ENCODE measurements at regions not wholly inside any gene's neighbourhood (a gene's known extent, or its start where the extent isn't known, plus 50 kb on each side); places are given as distances from the start of the nearest gene placed in this dataset.
"Not testable (repeated sequence)": the region's sequence is repeated elsewhere in the genome, so short reads cannot be mapped to it uniquely, and the experiment has no call there.

GRCh38 chr1:172938681-172939080, 112.1 kb downstream of the TNFSF18 start:
- Mint-ChIP-seq H3K36me3 (ENCODE audit: low read depth) (no peaks in the 10 kb centered on the region), H3K9me3 (no peaks in the 10 kb centered on the region), H3K4me1 (no peaks in the 10 kb centered on the region), H3K4me3 (no peak overlapping the region), H3K27me3 (ENCODE audit: low read depth, poor library complexity) (peaks cover 4% of the 10 kb centered on the region), H3K27ac (no peak overlapping the region)
- no peak for DNase-seq
- TF ChIP-seq, protein P1, sequence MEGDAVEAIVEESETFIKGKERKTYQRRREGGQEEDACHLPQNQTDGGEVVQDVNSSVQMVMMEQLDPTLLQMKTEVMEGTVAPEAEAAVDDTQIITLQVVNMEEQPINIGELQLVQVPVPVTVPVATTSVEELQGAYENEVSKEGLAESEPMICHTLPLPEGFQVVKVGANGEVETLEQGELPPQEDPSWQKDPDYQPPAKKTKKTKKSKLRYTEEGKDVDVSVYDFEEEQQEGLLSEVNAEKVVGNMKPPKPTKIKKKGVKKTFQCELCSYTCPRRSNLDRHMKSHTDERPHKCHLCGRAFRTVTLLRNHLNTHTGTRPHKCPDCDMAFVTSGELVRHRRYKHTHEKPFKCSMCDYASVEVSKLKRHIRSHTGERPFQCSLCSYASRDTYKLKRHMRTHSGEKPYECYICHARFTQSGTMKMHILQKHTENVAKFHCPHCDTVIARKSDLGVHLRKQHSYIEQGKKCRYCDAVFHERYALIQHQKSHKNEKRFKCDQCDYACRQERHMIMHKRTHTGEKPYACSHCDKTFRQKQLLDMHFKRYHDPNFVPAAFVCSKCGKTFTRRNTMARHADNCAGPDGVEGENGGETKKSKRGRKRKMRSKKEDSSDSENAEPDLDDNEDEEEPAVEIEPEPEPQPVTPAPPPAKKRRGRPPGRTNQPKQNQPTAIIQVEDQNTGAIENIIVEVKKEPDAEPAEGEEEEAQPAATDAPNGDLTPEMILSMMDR (IDR thresholded peaks at IDR 0.05) = no peak

- Mint-ChIP-seq H3K4me3 (no peak overlapping the region), H3K4me1 (no peaks in the 10 kb centered on the region), H3K27ac (no peak overlapping the region), H3K36me3 (ENCODE audit: low read depth) (no peaks in the 10 kb centered on the region), H3K27me3 (ENCODE audit: low read depth, poor library complexity) (peaks cover 7% of the 10 kb centered on the region), H3K9me3 (no peaks in the 10 kb centered on the region)
- DNase-seq = no peak
- TF ChIP-seq, protein P1 (IDR thresholded peaks at IDR 0.05) = no peak
These were observed 111.3 kb downstream of the TNFSF18 start for GRCh38 chr1:172939475-172939874.

DNA sequence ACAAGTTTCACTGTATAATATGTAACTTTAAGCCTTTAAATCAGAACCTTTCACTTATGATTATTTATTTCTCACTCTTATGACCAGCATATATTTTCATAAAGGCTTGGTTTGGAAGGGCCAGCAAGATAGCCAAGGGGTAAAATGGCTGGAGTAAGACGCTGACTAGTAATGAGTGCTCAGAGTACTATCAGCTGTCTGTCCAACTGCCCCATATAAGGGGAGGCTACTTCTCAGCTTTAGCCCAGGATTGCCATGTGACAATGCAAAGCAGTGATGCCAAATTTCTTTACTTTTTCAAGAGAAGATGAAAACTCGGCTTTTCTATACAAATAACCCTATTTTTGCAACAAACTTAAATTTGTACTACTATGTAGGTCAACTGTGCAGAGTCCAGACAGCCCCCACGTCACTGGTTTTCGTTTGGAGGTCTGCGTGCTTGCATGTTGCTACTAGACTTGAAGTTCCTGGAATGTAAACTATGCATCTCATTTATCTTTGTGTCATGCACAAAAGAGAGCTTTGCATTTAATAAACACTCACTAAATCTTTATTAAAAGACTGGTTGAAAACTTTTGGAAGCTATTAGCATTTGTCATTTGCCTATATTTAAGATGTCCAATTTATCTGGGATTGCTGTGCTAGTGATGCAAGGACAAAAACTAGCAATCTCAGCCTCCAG, 110.4 kb downstream of the TNFSF18 start:
- DNase-seq = no peak
- no peaks in the 10 kb centered on the region for H3K9me3 Mint-ChIP-seq
- TF ChIP-seq, protein P1 (IDR thresholded peaks at IDR 0.05) = no peak
- no peak overlapping the region for H3K27ac Mint-ChIP-seq
- H3K4me1 Mint-ChIP-seq = no peaks in the 10 kb centered on the region
- H3K4me3 Mint-ChIP-seq = no peak overlapping the region
- no peaks in the 10 kb centered on the region for H3K36me3 Mint-ChIP-seq (ENCODE audit: low read depth)
- H3K27me3 Mint-ChIP-seq (ENCODE audit: low read depth, poor library complexity) = peaks cover 8% of the 10 kb centered on the region

DNA sequence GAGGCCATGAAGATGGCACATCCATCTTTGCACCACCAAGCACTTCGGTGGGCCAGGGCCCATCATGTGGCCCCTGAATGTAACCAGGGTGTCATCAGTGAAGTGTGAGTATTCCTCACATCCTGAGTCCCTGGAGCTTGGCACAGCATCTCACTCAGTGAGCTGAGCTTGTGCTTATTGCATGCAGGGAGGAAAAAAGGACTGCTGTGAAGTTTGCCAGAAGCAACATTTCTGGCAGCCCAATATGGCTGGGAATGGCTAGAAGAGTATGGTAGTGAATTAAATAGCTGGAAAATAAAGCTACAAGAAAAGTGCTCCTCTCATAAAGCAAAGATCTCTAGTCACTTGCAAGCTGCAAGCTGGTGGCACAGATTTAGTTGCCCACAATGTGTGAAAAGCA, 109.3 kb downstream of the TNFSF18 start:
- Mint-ChIP-seq H3K27me3 (ENCODE audit: low read depth, poor library complexity) (peaks cover 8% of the 10 kb centered on the region), H3K4me3 (no peak overlapping the region), H3K4me1 (no peaks in the 10 kb centered on the region), H3K9me3 (no peaks in the 10 kb centered on the region), H3K27ac (no peak overlapping the region), H3K36me3 (ENCODE audit: low read depth) (no peaks in the 10 kb centered on the region)
- DNase-seq = no peak
- TF ChIP-seq, protein P1 (IDR thresholded peaks at IDR 0.05) = no peak

- Mint-ChIP-seq H3K27me3 (ENCODE audit: low read depth, poor library complexity) (peaks cover 8% of the 10 kb centered on the region), H3K27ac (no peak overlapping the region), H3K36me3 (ENCODE audit: low read depth) (no peaks in the 10 kb centered on the region), H3K4me1 (no peaks in the 10 kb centered on the region), H3K9me3 (no peaks in the 10 kb centered on the region), H3K4me3 (no peak overlapping the region)
- no peak for DNase-seq
- TF ChIP-seq, protein P1 (IDR thresholded peaks at IDR 0.05) = no peak
These were observed 108.8 kb downstream of the TNFSF18 start for GRCh38 chr1:172941945-172942344.

DNA sequence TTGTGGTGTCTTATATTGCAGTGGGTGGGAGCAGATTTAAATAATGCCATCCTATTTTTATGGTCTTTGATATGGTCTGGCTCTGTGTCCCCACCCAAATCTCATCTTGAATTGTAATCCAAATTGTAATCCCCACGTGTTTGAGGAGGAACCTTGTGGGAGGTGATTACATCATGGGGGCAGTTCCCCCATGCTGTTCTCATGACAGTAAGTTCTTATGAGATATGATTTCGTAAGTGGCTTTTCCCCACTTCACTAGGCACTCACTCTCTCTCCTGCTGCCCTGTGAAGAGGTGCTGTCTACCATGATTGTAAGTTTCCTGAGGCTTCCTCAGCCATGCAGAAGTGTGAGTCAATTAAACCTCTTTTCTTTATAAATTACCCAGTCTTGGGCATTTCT, 107.6 kb downstream of the TNFSF18 start:
- H3K9me3 Mint-ChIP-seq; DNase-seq; H3K27me3 Mint-ChIP-seq (ENCODE audit: low read depth, poor library complexity); H3K4me1 Mint-ChIP-seq; H3K27ac Mint-ChIP-seq; H3K36me3 Mint-ChIP-seq (ENCODE audit: low read depth); H3K4me3 Mint-ChIP-seq: not testable (repeated sequence)

Data from nephron progenitor cell (in vitro differentiated cells).